Activated B cell treated with CpG ODN at 0.5 μM for 24 hours (primary cell): ENCODE measurements at regions not wholly inside any gene's neighbourhood (a gene's known extent, or its start where the extent isn't known, plus 50 kb on each side); places are given as distances from the start of the nearest gene placed in this dataset.

Experiments used
- ATAC-seq: fragments of 200-7000 bp; cut with Tn5 transposase; one replicate; pipeline ENCODE4 v1.10.0; 2021; ENCODE audit warnings: low read depth, mild to moderate bottlenecking, moderate library complexity
- CTCF ChIA-PET: fragments of 350-600 bp; sonication (Branson Sonifier 250); formaldehyde crosslinking; loops from one replicate; lab custom pipeline; 2021; ENCODE audit warnings: antibody characterized with exemption; lab: Charles Lee
- POLR2A ChIA-PET: fragments of 350-600 bp; sonication (Branson Sonifier 250); formaldehyde crosslinking; loops from one replicate; lab custom pipeline; 2021; ENCODE audit warnings: antibody characterized with exemption; lab: Charles Lee
- DNase-seq: peaks from one replicate; pipeline ENCODE4 v3.0.0; 2022
- H3K27ac Mint-ChIP-seq: one replicate; pipeline ENCODE4 v1.8.0; 2020; ENCODE audit warnings: mixed read lengths
- H3K27me3 Mint-ChIP-seq: one replicate; pipeline ENCODE4 v1.8.0; 2021; ENCODE audit warnings: mixed read lengths
- H3K36me3 Mint-ChIP-seq: one replicate; pipeline ENCODE4 v1.8.0; 2021; ENCODE audit warnings: low read depth, mixed read lengths
- H3K4me1 Mint-ChIP-seq: one replicate; pipeline ENCODE4 v1.8.0; 2021; ENCODE audit warnings: mixed read lengths
- H3K4me3 Mint-ChIP-seq: one replicate; pipeline ENCODE4 v1.8.0; 2020; ENCODE audit warnings: mild to moderate bottlenecking, mixed read lengths
- H3K9me3 Mint-ChIP-seq: one replicate; pipeline ENCODE4 v1.8.0; 2020; ENCODE audit warnings: mixed read lengths
- intact Hi-C: fragments of 100-400 bp; cut with micrococcal nuclease; formaldehyde crosslinking; loops from one replicate; pipeline ENCODE4 v1.15.1; 2024
- TF ChIP-seq, protein P1 (sequence below): fragments of 200-600 bp; IDR thresholded peaks from one replicate; pipeline ENCODE4 v1.8.0; 2022; ENCODE audit warnings: antibody characterized with exemption, mild to moderate bottlenecking

DNA sequence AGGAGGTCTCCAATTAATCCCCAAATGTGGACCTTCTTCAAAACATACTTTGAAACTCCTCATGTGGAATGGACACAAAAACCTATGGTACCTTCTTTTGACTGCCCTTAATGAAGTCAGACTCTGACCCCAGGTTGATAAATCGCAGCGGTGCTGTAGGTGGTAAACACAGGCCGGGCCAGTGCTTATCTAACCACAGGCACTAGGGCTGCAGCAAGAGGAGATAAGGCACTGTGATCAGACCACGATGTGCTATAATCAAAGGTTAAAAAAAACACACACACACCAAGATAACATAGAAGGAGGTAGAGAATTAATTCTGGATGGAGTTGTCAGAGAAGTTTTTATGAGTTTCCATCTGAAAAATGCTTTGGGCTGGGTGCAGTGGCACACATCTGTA is 52.3 kb upstream of the SIPA1L2 start:
- H3K4me3 Mint-ChIP-seq: no peak overlapping the region
- intact Hi-C loops: no loop called here

DNA sequence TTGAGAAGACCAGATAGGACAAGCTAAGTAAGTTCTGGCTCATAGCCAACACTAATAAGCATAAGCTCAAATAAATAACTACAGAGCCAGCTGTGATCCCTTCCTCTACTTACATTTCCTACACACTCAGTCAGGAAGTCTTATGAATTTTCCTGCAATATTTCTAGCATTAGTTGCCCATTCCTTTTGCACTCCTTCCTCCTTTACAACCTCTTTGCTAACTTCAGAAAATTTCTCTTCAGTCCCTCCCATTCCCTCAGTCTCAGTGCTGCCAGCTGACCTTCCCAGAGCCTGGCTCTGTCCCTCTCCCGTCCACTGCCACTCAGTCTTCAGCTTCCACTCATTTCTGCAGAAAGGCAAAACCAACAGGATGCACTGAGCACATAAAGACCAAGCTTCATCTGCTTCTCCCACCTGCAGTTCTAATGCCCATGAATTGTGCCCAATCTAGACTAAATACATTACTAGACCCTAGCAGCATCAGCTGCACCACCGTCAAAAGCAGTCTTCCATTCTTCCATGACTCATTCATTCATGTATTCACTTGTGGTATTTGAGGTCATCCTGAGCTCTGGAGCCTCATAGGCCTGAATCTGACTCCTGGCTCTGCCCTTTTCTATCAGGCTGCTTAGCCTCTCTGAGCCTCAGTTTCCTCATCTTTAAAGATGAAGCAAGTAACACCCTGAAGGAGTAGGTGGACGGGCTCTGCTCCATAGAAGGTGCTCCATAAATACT is 54.6 kb upstream of the SIPA1L2 start:
- no peaks in the 10 kb centered on the region for H3K4me1 Mint-ChIP-seq
- H3K27me3 Mint-ChIP-seq: no peaks in the 10 kb centered on the region
- no peaks in the 10 kb centered on the region for H3K36me3 Mint-ChIP-seq
- ATAC-seq (no peak), DNase-seq (no peak)
- H3K27ac Mint-ChIP-seq: no peak overlapping the region
- intact Hi-C loops: no loop called here
- H3K9me3 Mint-ChIP-seq: peaks cover 6% of the 10 kb centered on the region
- CTCF ChIA-PET: no interaction called here
- TF ChIP-seq, protein P1, sequence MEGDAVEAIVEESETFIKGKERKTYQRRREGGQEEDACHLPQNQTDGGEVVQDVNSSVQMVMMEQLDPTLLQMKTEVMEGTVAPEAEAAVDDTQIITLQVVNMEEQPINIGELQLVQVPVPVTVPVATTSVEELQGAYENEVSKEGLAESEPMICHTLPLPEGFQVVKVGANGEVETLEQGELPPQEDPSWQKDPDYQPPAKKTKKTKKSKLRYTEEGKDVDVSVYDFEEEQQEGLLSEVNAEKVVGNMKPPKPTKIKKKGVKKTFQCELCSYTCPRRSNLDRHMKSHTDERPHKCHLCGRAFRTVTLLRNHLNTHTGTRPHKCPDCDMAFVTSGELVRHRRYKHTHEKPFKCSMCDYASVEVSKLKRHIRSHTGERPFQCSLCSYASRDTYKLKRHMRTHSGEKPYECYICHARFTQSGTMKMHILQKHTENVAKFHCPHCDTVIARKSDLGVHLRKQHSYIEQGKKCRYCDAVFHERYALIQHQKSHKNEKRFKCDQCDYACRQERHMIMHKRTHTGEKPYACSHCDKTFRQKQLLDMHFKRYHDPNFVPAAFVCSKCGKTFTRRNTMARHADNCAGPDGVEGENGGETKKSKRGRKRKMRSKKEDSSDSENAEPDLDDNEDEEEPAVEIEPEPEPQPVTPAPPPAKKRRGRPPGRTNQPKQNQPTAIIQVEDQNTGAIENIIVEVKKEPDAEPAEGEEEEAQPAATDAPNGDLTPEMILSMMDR: no peak
- POLR2A ChIA-PET: no interaction called here
- no peak overlapping the region for H3K4me3 Mint-ChIP-seq

More for the DNA sequence above, 52.3 kb upstream of the SIPA1L2 start:
- no peaks in the 10 kb centered on the region for H3K27me3 Mint-ChIP-seq
- ChIA-PET CTCF (no interaction called here), POLR2A (no interaction called here)
- no peaks in the 10 kb centered on the region for H3K9me3 Mint-ChIP-seq
- H3K4me1 Mint-ChIP-seq: no peaks in the 10 kb centered on the region
- DNase-seq (no peak), ATAC-seq (no peak)
- no peaks in the 10 kb centered on the region for H3K36me3 Mint-ChIP-seq
- TF ChIP-seq, protein P1: no peak
- H3K27ac Mint-ChIP-seq: no peak overlapping the region

DNA sequence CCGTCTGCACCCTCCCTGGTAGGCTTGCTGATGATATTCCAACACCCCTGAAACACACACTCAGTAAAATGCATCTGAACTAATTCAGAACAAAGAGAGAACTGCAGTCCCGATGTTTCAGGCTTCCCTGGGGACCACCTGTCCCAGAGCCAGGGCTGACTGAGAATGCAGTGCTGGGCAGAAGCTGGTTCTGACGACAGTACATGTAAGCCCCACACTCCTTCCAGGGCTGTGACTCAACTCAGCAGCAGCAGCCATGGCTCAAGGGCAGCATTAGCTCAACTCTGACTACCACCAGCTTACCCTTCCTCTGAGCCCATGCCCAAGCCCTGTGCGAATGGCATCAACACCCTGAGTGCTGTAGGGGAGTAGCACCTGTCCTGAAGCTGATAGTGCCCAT is 56.4 kb upstream of the SIPA1L2 start:
- H3K36me3 Mint-ChIP-seq: no peaks in the 10 kb centered on the region
- ATAC-seq: no peak
- POLR2A ChIA-PET: no interaction called here
- no peak for DNase-seq
- intact Hi-C loops: no loop called here
- H3K27ac Mint-ChIP-seq: no peak overlapping the region
- no peaks in the 10 kb centered on the region for H3K4me1 Mint-ChIP-seq
- H3K9me3 Mint-ChIP-seq: peaks cover 6% of the 10 kb centered on the region
- TF ChIP-seq, protein P1: no peak
- CTCF ChIA-PET: no interaction called here
- H3K4me3 Mint-ChIP-seq: no peak overlapping the region
- H3K27me3 Mint-ChIP-seq: no peaks in the 10 kb centered on the region

DNA sequence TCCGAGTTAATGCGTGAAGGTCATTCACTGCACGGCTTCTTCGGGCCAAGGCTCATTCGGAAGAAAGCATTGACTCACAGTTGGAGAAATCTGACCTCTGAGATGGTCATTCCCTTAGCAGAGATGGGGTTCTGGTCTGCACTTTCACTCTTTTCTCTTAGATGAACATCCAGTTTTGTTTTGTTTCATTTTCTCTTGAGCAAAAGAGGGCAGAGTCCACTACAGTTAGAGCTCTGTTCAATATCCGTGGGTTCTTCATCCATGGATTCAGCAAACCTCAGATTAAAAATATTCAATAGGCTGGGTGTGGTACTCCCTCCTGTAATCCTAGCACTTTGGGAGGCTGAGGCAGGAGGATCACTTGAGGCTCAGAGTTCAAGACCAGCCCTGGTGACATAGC is 57.4 kb upstream of the SIPA1L2 start:
- Mint-ChIP-seq H3K27ac (no peak overlapping the region), H3K4me1 (no peaks in the 10 kb centered on the region), H3K36me3 (no peaks in the 10 kb centered on the region), H3K27me3 (no peaks in the 10 kb centered on the region), H3K4me3 (no peak overlapping the region), H3K9me3 (peaks cover 6% of the 10 kb centered on the region)
- TF ChIP-seq, protein P1: no peak
- ChIA-PET CTCF (no interaction called here), POLR2A (no interaction called here)
- intact Hi-C loops: no loop called here
- DNase-seq (no peak), ATAC-seq (no peak)

DNA sequence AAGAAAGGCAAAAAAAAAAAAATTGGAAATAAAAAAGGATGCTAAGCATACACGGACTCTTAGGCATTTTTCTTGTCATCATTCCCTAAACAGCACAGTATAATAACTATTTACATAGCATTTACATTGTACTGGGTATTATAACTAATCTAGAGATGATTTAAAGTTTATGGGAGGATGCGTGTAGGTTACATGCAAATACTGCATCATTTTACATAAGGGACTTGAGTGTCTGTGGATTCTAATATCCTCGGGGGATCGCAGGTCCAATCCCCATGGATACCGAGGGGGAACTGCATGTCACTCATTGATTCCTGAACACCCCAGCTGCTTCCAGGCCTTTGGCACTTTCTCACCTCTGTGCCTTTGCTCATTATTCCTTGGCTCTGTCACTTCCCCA is 57.8 kb upstream of the SIPA1L2 start:
- Mint-ChIP-seq H3K27me3 (no peaks in the 10 kb centered on the region), H3K36me3 (no peaks in the 10 kb centered on the region), H3K4me1 (no peaks in the 10 kb centered on the region), H3K27ac (no peak overlapping the region), H3K9me3 (peaks cover 6% of the 10 kb centered on the region), H3K4me3 (no peak overlapping the region)
- POLR2A ChIA-PET: no interaction called here
- CTCF ChIA-PET: no interaction called here
- intact Hi-C loops: no loop called here
- ATAC-seq (no peak), DNase-seq (no peak)
- TF ChIP-seq, protein P1: no peak
